ENCODE measurements at regions not wholly inside any gene's neighbourhood (a gene's known extent, or its start where the extent isn't known, plus 50 kb on each side); places are given as distances from the start of the nearest gene placed in this dataset.

- Histone ChIP-seq H3K9ac (ENCODE audit: extremely low read depth, insufficient read length, low read length) (no peak overlapping the region), H2BK15ac (ENCODE audit: low read depth, low read length) (no peak overlapping the region), H3K23me2 (ENCODE audit: insufficient read length, low read depth, low read length, poor library complexity, severe bottlenecking) (no peaks in the 10 kb centered on the region), H3K4ac (ENCODE audit: low read depth, low read length) (no peak overlapping the region), H3K56ac (ENCODE audit: insufficient read length, low read depth, low read length) (no peak overlapping the region), H3K4me1 (ENCODE audit: insufficient read depth, low read length) (no peaks in the 10 kb centered on the region), H2BK12ac (ENCODE audit: insufficient read length, low read depth, low read length) (no peak overlapping the region), H3K4me2 (ENCODE audit: insufficient read depth, insufficient read length, low read length) (no peak overlapping the region), H3T11ph (ENCODE audit: low read length) (no peak overlapping the region), H3K79me2 (ENCODE audit: insufficient read depth, low read length) (no peaks in the 10 kb centered on the region), H3K79me1 (ENCODE audit: insufficient read depth, low read depth, low read length, poor library complexity, severe bottlenecking) (no peaks in the 10 kb centered on the region), H4K8ac (replicated peaks; ENCODE audit: insufficient read length, low read depth, low read length) (no peak overlapping the region), H2BK20ac (ENCODE audit: low read depth, low read length, poor library complexity, severe bottlenecking) (no peak overlapping the region), H3K9me3 (ENCODE audit: control insufficient read depth, low read depth, low read length) (no peaks in the 10 kb centered on the region), H4K91ac (ENCODE audit: insufficient read length, low read depth, low read length) (no peak overlapping the region), H2BK5ac (ENCODE audit: insufficient read length, low read length) (no peak overlapping the region), H4K5ac (ENCODE audit: insufficient read length, low read depth, low read length) (no peak overlapping the region), H3K27me3 (ENCODE audit: insufficient read depth, low read length) (no peaks in the 10 kb centered on the region), H3K23ac (ENCODE audit: insufficient read length, low read depth, low read length) (no peak overlapping the region), H2BK120ac (ENCODE audit: low read depth, low read length, poor library complexity, severe bottlenecking) (no peak overlapping the region), H2AFZ (ENCODE audit: low read length) (no peak overlapping the region), H2AK5ac (ENCODE audit: insufficient read length, low read length) (no peak overlapping the region), H3K27ac (ENCODE audit: insufficient read length, low read depth, low read length) (no peak overlapping the region), H4K20me1 (ENCODE audit: control insufficient read depth, insufficient read depth, insufficient read length) (no peaks in the 10 kb centered on the region), H3K18ac (ENCODE audit: insufficient read length, low read depth, low read length) (no peak overlapping the region), H3K14ac (ENCODE audit: insufficient read depth, low read length) (no peak overlapping the region)
- peaks cover 41 to 70% of the 10 kb centered on the region in 2 experiments for H3K9me3 Mint-ChIP-seq
- H3K4me1 Mint-ChIP-seq = no peaks in the 10 kb centered on the region
- no peak for DNase-seq
- no peak overlapping the region for H3K4me3 Mint-ChIP-seq
- H3K36me3 Mint-ChIP-seq (ENCODE audit: insufficient read depth in 1 of 3, low read depth in 3 of 3) = peaks cover 2 to 22% (median 8%) of the 10 kb centered on the region in 3 experiments; a peak in 5 of 7 replicates
- no CpG with 5 or more reads among the region's 3 CpGs for WGBS (ENCODE audit: extremely low coverage, insufficient read length, low lambda C conversion rate)
- H3K27me3 Mint-ChIP-seq (ENCODE audit: low read depth) = no peaks in the 10 kb centered on the region
- TF ChIP-seq, protein P1, sequence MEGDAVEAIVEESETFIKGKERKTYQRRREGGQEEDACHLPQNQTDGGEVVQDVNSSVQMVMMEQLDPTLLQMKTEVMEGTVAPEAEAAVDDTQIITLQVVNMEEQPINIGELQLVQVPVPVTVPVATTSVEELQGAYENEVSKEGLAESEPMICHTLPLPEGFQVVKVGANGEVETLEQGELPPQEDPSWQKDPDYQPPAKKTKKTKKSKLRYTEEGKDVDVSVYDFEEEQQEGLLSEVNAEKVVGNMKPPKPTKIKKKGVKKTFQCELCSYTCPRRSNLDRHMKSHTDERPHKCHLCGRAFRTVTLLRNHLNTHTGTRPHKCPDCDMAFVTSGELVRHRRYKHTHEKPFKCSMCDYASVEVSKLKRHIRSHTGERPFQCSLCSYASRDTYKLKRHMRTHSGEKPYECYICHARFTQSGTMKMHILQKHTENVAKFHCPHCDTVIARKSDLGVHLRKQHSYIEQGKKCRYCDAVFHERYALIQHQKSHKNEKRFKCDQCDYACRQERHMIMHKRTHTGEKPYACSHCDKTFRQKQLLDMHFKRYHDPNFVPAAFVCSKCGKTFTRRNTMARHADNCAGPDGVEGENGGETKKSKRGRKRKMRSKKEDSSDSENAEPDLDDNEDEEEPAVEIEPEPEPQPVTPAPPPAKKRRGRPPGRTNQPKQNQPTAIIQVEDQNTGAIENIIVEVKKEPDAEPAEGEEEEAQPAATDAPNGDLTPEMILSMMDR (conservative IDR thresholded peaks at IDR 0.05) = no peak
- no peak overlapping the region for H3K27ac Mint-ChIP-seq
Measured at GRCh38 chr15:46127361-46127874, 492.6 kb downstream of the SQOR start.

Data from H9 (cell line).